ENCODE measurements at regions not wholly inside any gene's neighbourhood (a gene's known extent, or its start where the extent isn't known, plus 50 kb on each side); places are given as distances from the start of the nearest gene placed in this dataset.

DNA sequence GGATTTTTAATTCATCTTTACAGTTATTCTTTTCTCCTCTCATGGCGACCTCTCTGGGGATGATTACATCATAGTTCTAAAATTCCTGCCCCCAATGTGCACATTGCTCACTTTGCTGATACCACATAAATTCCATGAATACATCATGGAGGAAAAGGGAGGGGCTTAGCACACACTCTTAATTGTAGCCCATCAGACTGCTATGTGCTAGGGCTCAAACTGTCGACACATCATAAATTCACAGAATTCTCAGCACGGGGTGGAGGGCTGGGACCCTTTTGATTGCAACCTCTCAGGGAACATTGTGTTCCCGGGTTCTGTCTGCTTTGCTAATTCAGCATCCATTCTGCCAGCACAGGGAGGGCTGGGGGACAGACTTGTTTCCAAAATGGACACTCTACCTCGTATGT is 592.9 kb downstream of the BCOR start:
- no peak for DNase-seq (ENCODE audit: low read depth, low spot score)
- H3K27ac ChIP-seq: no peak overlapping the region

- DNase-seq (ENCODE audit: low read depth, low spot score): no peak
- no peak overlapping the region for H3K27ac ChIP-seq
These were observed 591.6 kb downstream of the BCOR start for GRCh38 chrX:39506131-39506530.

GRCh38 chrX:39507034-39507433 is 590.7 kb downstream of the BCOR start:
- DNase-seq (ENCODE audit: low read depth, low spot score): no peak
- H3K27ac ChIP-seq: no peak overlapping the region

DNA sequence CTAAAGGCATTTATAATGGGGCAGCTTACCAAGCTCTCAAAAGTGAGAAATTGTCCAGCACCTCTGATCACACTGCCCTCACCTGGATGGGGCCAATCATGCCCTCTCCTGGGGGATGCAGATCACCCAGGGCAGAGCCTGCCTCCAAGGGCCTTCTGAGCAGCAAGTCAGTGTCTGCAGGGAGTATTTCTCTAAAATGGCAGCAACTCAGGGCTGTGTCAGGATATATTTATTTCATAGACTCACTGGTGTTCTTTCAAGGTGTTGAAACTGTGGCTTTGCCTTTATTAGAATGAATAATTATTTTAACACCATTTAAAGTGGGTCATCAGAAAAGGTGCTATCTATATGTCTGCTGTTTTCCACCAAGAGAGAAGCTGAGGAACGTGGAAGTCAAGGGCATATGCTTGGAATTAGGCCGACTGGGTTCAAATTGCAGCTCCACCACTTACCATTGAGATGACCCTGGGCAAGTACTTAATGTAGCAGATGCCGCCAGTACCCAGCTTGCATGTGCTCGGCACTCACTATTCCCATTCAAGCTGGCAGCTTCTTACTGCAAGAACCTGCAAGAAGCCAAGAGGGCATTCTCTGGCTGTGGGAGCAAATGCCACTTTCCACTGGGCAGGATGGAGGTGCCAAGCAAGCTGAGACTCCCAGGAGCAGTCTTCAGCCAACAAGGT is 590.0 kb downstream of the BCOR start:
- DNase-seq (ENCODE audit: low read depth, low spot score): no peak

DNA sequence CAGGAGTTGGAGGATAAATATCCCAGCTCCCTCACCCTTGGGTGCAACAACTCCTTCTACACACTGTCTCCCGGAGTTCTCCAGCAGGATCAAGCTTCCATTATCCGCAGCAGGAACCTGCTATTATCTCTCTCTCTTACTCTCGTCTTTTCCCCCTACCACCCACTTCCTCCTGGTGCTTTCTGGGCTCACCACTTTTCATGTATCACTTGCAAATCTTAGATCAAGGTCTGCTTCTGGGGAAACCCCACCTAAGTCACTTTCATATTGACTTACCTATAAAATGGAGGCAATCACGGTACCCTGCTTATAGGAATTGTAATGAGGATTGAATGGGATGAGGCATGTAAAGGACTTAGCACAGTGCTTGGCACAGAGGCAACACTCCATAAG is 589.5 kb downstream of the BCOR start:
- H3K27ac ChIP-seq: no peak overlapping the region
- no peak for DNase-seq (ENCODE audit: low read depth, low spot score)

More for the DNA sequence above, 590.0 kb downstream of the BCOR start:
- H3K27ac ChIP-seq: no peak overlapping the region

DNA sequence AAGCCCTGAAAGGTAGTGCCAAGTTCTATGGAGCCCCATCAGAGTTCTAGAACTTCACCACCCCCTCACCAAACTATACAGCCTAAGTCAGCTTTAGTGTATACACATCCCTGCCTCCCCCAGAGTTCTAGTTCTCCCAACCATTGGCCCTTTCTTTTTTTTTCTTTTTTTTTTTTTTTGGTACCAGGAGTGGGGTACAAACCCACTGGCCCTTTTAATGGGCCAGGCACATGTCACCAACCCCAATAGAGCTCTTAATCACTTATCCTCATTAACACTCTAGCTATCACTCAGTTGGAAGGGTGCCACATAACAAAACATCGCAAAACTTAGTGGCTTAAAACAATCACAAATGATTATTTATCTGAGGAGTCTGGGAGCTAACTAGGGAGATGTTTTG is 588.6 kb downstream of the BCOR start:
- no peak for DNase-seq (ENCODE audit: low read depth, low spot score)
- no peak overlapping the region for H3K27ac ChIP-seq

- DNase-seq (ENCODE audit: low read depth, low spot score): no peak
- H3K27ac ChIP-seq: no peak overlapping the region
These were observed 583.9 kb downstream of the BCOR start for GRCh38 chrX:39513836-39514235.

DNA sequence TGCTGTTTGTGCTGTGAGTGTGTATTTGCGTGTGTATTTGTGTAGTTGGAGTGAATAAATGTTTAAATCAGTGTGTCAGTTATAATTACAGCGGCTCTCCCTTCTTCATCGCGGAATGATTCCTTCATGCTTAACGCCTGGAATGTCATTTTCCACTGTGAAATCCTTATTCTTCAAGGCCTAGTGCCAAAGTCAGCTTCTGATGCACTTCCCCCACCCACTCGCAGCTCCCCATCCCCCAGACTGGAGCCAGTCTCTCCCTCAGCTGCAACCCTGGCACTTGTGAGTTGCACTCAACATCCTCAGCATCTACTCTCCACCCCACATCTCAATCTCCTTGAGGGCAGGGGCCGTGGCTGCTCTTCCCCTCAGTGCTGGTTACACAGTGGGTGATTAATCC is 583.0 kb downstream of the BCOR start:
- no peak overlapping the region for H3K27ac ChIP-seq
- no peak for DNase-seq (ENCODE audit: low read depth, low spot score)

GRCh38 chrX:39516427-39516841 is 581.3 kb downstream of the BCOR start:
- DNase-seq (ENCODE audit: low read depth, low spot score): no peak

DNA sequence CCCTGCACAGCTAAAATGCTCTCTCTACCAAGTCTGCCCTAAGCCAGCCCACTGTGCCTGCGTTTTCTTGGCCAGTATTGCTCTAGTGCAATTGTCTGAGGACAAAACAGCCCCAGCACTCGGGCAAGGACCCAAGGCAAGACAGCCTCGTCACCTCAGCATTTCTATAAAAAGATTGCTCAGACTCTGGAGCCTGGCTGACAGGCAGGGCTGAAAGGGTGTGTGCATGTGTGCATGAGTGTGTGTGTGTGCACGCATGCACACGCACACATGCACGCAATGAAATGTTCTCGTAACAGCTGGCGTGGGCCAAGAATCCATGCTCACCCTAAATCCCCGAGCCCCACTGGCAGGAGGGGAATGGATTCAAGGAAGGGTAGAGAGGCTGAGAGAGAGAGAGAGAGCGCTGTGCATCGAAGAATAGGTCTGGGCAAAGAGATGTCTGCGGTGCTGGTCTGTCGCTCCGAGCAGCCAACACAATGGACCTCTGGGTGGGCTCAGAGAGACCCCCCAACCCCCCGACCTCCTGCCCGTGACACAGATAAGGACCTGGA is 579.2 kb downstream of the BCOR start:
- H3K27ac ChIP-seq: no peak overlapping the region
- no peak for DNase-seq (ENCODE audit: low read depth, low spot score)

More at GRCh38 chrX:39516427-39516841, 581.3 kb downstream of the BCOR start:
- no peak overlapping the region for H3K27ac ChIP-seq

GRCh38 chrX:39519030-39519488 is 578.7 kb downstream of the BCOR start:
- DNase-seq (ENCODE audit: low read depth, low spot score): no peak

GRCh38 chrX:39519566-39520301 is 578.0 kb downstream of the BCOR start:
- no peak overlapping the region for H3K27ac ChIP-seq
- no peak for DNase-seq (ENCODE audit: low read depth, low spot score)

More at GRCh38 chrX:39519030-39519488, 578.7 kb downstream of the BCOR start:
- H3K27ac ChIP-seq: no peak overlapping the region

DNA sequence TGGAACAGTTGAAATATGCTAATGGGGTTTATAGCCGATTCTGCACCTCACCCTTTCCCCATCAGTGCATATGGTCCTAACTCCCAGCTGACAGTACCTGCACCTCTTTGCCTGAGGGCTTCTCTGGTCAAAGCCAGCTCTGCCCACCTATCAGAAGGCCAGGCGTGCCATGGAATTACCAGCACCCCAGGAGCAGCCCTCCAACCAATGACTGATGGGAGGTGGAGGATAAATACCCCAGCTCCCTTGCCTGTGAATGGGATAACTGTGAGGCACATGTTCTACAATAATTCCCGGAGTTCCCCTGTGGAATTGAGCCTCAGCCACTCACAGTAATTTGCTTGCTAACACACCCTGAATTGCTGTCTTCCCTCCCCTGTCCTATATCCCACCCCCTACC is 572.0 kb downstream of the BCOR start:
- no peak overlapping the region for H3K27ac ChIP-seq
- no peak for DNase-seq (ENCODE audit: low read depth, low spot score)

GRCh38 chrX:39527025-39527424 is 570.7 kb downstream of the BCOR start:
- H3K27ac ChIP-seq: no peak overlapping the region
- DNase-seq (ENCODE audit: low read depth, low spot score): no peak

- no peak overlapping the region for H3K27ac ChIP-seq
- no peak for DNase-seq (ENCODE audit: low read depth, low spot score)
These were observed 569.4 kb downstream of the BCOR start for GRCh38 chrX:39528161-39528916.

DNA sequence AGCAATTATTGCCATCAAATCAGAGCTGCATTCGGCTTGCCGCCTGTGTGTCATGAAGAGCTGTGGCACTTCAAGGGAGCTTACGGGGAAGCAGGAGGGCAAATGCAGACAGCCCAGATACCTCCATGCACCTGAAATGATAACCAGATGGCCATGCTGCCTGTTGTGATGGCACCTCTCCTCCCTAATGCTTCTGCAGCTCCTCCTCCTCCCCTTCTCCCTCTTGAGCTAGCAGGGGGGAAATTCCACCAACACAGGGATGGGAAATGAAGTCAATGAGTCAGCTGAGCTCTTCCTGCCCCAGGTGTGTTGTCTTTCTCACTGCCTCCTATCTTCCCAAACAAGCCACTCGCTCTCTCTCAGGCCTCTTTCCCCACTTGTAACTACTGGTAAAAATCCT is 565.0 kb downstream of the BCOR start:
- no peak overlapping the region for H3K27ac ChIP-seq
- no peak for DNase-seq (ENCODE audit: low read depth, low spot score)

DNA sequence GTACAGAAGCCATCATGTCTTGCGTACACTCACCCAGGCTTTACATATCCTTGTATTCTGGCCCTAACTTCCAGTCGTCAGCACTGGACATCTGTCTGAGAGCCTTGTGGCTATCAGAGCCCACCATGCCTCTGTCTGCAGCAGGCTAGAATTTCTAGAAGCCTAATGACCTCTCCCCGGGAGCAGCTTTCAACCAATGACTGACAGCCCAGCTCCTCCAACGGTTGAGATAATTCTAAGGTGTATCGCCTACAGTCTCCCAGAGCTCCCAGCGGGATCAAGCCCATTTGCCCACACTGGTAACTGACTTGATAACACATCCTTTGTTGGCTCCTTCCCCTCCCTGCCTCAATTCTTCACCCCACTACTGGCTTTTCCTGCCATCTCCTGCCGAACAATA is 562.8 kb downstream of the BCOR start:
- H3K27ac ChIP-seq: no peak overlapping the region
- no peak for DNase-seq (ENCODE audit: low read depth, low spot score)

- DNase-seq (ENCODE audit: low read depth, low spot score): no peak
- no peak overlapping the region for H3K27ac ChIP-seq
These were observed 561.5 kb downstream of the BCOR start for GRCh38 chrX:39536211-39536610.

- no peak for DNase-seq (ENCODE audit: low read depth, low spot score)
- H3K27ac ChIP-seq: no peak overlapping the region
These were observed 555.9 kb downstream of the BCOR start for GRCh38 chrX:39541881-39542280.

DNA sequence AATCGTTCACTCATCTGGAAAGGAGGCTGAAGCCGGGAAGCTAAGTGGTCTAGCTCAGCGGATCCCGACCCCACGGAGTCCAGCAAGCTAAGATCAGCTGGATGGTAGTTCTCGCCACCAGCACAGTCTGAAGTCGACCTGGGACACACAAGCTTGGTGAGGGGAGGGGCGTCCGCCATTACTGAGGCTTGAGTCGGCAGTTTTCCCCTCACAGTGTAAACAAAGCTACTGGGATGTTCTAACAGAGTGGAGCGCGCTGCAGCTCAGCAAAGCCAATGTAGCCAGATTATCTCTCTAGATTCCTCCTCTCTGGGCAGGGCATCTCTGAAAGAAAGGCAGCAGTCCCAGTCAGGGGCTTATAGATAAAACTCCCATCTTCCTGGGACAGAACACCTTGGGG is 555.4 kb downstream of the BCOR start:
- no peak for DNase-seq (ENCODE audit: low read depth, low spot score)
- H3K27ac ChIP-seq: no peak overlapping the region
